Suprapubic skin (tissue), 4 donors: ENCODE measurements at regions not wholly inside any gene's neighbourhood (a gene's known extent, or its start where the extent isn't known, plus 50 kb on each side); places are given as distances from the start of the nearest gene placed in this dataset.

Experiments used
- CTCF ChIP-seq, 2 donors: fragments of 200-600 bp in 1 of 2; fragments of 450-650 bp in 1 of 2; sonication (generic) in 1 of 2; IDR thresholded peaks; one replicate each; pipeline ENCODE4 v1.5.1; 2016 to 2019; ENCODE audit warnings: antibody characterized with exemption in 2 of 2, mild to moderate bottlenecking in 1 of 2, moderate library complexity in 1 of 2
- EP300 ChIP-seq: sonication (generic); formaldehyde crosslinking; IDR thresholded peaks from one replicate; pipeline ENCODE4 v1.6.1; 2017; ENCODE audit warnings: antibody characterized with exemption
- POLR2AphosphoS5 ChIP-seq, 3 donors: sonication (generic); formaldehyde crosslinking; IDR thresholded peaks; one replicate each; pipeline ENCODE4 v1.6.1; 2017; ENCODE audit warnings: antibody characterized with exemption in 3 of 3

- no peak for TF ChIP-seq CTCF (IDR thresholded peaks at IDR 0.05)
- no peak for TF ChIP-seq EP300
- TF ChIP-seq POLR2AphosphoS5 (IDR thresholded peaks at IDR 0.05) = no peak
These were observed 136.3 kb downstream of the CCDC71L start for GRCh38 chr7:106524690-106525059.
